IgD-negative memory B cell (primary cell): ENCODE measurements at regions not wholly inside any gene's neighbourhood (a gene's known extent, or its start where the extent isn't known, plus 50 kb on each side); places are given as distances from the start of the nearest gene placed in this dataset.

Source experiments
- H3K27ac Mint-ChIP-seq, 3 donors: one replicate each; pipeline ENCODE4 v1.8.0; 2020 to 2022; ENCODE audit warnings: mild to moderate bottlenecking in 3 of 3, mixed read lengths in 3 of 3, moderate library complexity in 1 of 3
- H3K27me3 Mint-ChIP-seq: one replicate; pipeline ENCODE4 v1.8.0; 2021; ENCODE audit warnings: mixed read lengths
- H3K36me3 Mint-ChIP-seq: one replicate; pipeline ENCODE4 v1.8.0; 2020; ENCODE audit warnings: mild to moderate bottlenecking, mixed read lengths
- H3K4me1 Mint-ChIP-seq, 3 donors: one replicate each; pipeline ENCODE4 v1.8.0; 2020 to 2022; ENCODE audit warnings: mixed read lengths in 3 of 3, mild to moderate bottlenecking in 1 of 3
- H3K4me3 Mint-ChIP-seq, 4 donors: one replicate each; pipeline ENCODE4 v1.8.0; 2020 to 2022; ENCODE audit warnings: mild to moderate bottlenecking in 4 of 4, mixed read lengths in 4 of 4, moderate library complexity in 3 of 4
- H3K9me3 Mint-ChIP-seq, 3 donors: one replicate each; pipeline ENCODE4 v1.8.0; 2020 to 2021; ENCODE audit warnings: mixed read lengths in 3 of 3, mild to moderate bottlenecking in 1 of 3

DNA sequence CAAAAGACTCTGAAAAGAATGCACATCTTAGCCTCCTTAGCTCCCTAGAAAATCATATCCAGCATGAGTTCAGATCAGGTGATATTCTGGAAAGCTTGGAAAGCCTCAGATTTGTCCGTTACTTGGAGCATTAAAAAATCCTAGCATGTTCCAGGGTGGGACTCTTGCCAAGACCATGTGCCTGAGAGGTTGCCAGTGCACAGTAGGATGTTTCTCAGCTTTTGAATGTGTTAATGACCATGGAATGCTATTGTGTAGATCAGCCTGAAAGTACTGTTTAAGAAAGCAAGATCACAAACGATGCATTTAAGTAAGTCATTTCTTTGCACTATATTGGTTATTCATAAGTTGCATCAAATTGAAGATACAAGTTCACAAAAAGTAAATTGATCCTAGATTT lies 230.5 kb downstream of the ETNK1 start:
- H3K27ac Mint-ChIP-seq, result no peak overlapping the region
- H3K4me3 Mint-ChIP-seq, result no peak overlapping the region
- no peaks in the 10 kb centered on the region for H3K9me3 Mint-ChIP-seq
- H3K36me3 Mint-ChIP-seq, result no peaks in the 10 kb centered on the region
- no peaks in the 10 kb centered on the region for H3K4me1 Mint-ChIP-seq
- peaks cover 2% of the 10 kb centered on the region for H3K27me3 Mint-ChIP-seq

- no peak overlapping the region for H3K27ac Mint-ChIP-seq
- peaks cover 2% of the 10 kb centered on the region for H3K27me3 Mint-ChIP-seq
- H3K36me3 Mint-ChIP-seq, result no peaks in the 10 kb centered on the region
- H3K9me3 Mint-ChIP-seq, result no peaks in the 10 kb centered on the region
- H3K4me3 Mint-ChIP-seq, result no peak overlapping the region
- no peaks in the 10 kb centered on the region for H3K4me1 Mint-ChIP-seq
Measured at GRCh38 chr12:22856178-22856577, 231.2 kb downstream of the ETNK1 start.

DNA sequence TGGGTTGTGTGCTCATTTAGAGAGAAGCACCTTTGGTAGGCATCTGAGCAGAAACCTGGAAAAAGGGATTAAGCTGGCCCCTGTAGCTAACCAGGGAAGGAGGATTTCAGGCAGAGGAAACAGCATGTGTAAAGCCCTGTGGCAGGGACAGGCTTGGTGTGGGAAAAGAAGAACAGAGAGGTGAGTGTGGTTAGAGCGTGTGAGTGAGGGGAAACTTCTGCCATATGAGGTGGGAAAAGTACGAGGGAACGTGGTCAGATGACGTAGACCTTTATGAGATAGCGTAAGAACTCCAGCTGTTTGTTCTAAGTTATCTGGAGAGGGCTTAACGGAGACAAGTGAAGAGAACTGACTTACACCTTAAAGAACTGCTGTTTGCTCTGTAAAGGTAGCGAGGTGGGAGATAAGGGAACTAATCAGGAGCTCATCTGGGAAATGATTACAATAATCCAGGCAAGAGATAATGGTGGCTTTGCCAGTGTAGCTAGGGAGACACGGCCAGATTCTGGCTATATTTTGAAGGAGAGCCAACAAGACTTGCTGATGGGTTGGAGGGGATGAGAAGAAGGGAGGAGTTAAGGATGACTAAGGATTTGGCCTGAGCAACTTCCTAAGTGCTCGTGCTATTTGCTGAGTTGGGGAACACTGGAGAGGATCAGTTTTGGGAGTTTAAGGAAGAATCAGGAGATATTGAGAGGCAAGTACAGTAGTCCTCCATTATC lies 234.0 kb downstream of the ETNK1 start:
- peak overlapping the region in 1 of 3 donors; percentile 6 for H3K27ac Mint-ChIP-seq
- no peaks in the 10 kb centered on the region for H3K4me1 Mint-ChIP-seq
- peaks cover 4% of the 10 kb centered on the region for H3K27me3 Mint-ChIP-seq
- H3K36me3 Mint-ChIP-seq, result no peaks in the 10 kb centered on the region
- H3K4me3 Mint-ChIP-seq, result no peak overlapping the region
- H3K9me3 Mint-ChIP-seq, result no peaks in the 10 kb centered on the region

GRCh38 chr12:22860926-22861325 lies 236.0 kb downstream of the ETNK1 start:
- peaks cover 4% of the 10 kb centered on the region for H3K27me3 Mint-ChIP-seq
- no peaks in the 10 kb centered on the region for H3K4me1 Mint-ChIP-seq
- no peaks in the 10 kb centered on the region for H3K9me3 Mint-ChIP-seq
- H3K36me3 Mint-ChIP-seq, result no peaks in the 10 kb centered on the region
- H3K27ac Mint-ChIP-seq, result no peak overlapping the region
- H3K4me3 Mint-ChIP-seq, result no peak overlapping the region

- peaks cover 4% of the 10 kb centered on the region for H3K27me3 Mint-ChIP-seq
- H3K9me3 Mint-ChIP-seq, result no peaks in the 10 kb centered on the region
- no peak overlapping the region for H3K27ac Mint-ChIP-seq
- no peaks in the 10 kb centered on the region for H3K36me3 Mint-ChIP-seq
- H3K4me3 Mint-ChIP-seq, result no peak overlapping the region
- H3K4me1 Mint-ChIP-seq, result no peaks in the 10 kb centered on the region
Measured at GRCh38 chr12:22865822-22866221, 240.9 kb downstream of the ETNK1 start.

DNA sequence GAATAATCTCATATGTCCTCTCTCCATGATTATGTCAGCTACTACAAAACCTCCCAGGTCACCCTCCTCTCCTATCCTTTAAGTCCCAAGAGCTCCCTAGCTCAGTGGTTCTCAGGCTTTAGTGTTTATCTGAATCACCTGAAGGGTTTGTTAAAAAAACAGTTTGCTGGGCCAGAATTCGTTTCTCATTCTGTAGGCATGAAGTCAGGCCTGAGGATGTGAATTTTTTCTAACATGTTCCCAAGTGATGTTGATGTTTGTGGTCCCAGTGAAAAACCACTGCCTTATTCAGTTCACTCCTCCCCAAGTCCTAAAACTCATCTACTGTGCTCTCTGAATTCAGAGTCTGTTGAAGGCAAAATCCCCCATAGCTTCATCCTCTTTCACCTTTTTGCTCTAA lies 241.4 kb downstream of the ETNK1 start:
- peaks cover 4% of the 10 kb centered on the region for H3K27me3 Mint-ChIP-seq
- H3K27ac Mint-ChIP-seq, result no peak overlapping the region
- no peaks in the 10 kb centered on the region for H3K4me1 Mint-ChIP-seq
- no peaks in the 10 kb centered on the region for H3K36me3 Mint-ChIP-seq
- no peaks in the 10 kb centered on the region for H3K9me3 Mint-ChIP-seq
- no peak overlapping the region for H3K4me3 Mint-ChIP-seq

- Mint-ChIP-seq H3K27ac (no peak overlapping the region), H3K27me3 (no peaks in the 10 kb centered on the region), H3K36me3 (no peaks in the 10 kb centered on the region), H3K4me3 (no peak overlapping the region), H3K4me1 (no peaks in the 10 kb centered on the region), H3K9me3 (peaks cover 0 to 2% (median 0%) of the 10 kb centered on the region in 3 donors)
Measured at GRCh38 chr12:22874151-22874550, 249.2 kb downstream of the ETNK1 start.

GRCh38 chr12:22876262-22876661 lies 251.3 kb downstream of the ETNK1 start:
- no peaks in the 10 kb centered on the region for H3K27me3 Mint-ChIP-seq
- H3K4me3 Mint-ChIP-seq, result no peak overlapping the region
- no peak overlapping the region for H3K27ac Mint-ChIP-seq
- no peaks in the 10 kb centered on the region for H3K36me3 Mint-ChIP-seq
- H3K4me1 Mint-ChIP-seq, result no peaks in the 10 kb centered on the region
- H3K9me3 Mint-ChIP-seq, result peaks cover 0 to 2% (median 0%) of the 10 kb centered on the region in 3 donors

GRCh38 chr12:22879203-22879602 lies 254.2 kb downstream of the ETNK1 start:
- Mint-ChIP-seq H3K36me3 (no peaks in the 10 kb centered on the region), H3K4me3 (no peak overlapping the region), H3K27ac (no peak overlapping the region), H3K9me3 (peaks cover 0 to 2% (median 0%) of the 10 kb centered on the region in 3 donors), H3K4me1 (no peaks in the 10 kb centered on the region), H3K27me3 (no peaks in the 10 kb centered on the region)

DNA sequence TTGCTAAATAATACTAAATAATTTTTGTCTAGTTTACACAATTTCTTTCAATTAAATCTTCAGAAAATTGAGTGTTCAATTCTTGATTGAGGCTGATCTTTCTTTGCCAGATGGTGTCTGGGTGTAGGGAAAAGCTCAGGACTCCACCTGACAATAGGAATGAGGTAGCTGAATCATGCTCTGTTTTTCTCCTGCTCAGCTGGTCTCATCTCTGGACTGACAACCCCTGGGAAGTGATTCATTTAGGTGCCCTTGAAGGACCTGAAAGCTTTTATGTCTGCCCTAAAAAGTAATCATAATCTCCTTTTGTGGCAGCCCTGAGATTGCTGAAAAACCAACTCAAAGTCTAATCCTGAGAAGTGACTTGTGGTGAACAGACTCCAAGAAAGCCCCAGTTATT lies 255.4 kb downstream of the ETNK1 start:
- no peak overlapping the region for H3K27ac Mint-ChIP-seq
- H3K27me3 Mint-ChIP-seq, result no peaks in the 10 kb centered on the region
- H3K36me3 Mint-ChIP-seq, result no peaks in the 10 kb centered on the region
- H3K9me3 Mint-ChIP-seq, result peaks cover 0 to 2% (median 0%) of the 10 kb centered on the region in 3 donors
- H3K4me1 Mint-ChIP-seq, result no peaks in the 10 kb centered on the region
- no peak overlapping the region for H3K4me3 Mint-ChIP-seq

DNA sequence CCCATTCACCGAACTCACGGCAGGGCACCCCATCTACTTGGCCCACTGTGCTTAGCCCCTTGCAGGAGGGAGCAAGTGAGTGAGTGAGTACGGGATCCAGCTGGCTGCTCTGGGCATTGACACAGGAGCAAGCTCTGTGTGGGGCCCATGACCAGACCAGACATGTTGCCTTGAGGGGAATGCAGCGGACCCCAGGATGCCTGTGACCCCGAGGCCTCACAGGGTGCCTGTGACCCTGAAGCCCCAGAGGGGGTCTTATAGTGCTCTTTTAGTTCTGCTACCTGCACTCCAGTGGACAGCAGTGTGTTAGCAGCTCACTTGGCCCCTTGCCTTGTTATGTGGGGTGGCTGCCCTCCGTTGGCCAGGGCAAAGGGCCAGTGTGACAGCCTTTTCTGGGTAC lies 255.8 kb downstream of the ETNK1 start:
- Mint-ChIP-seq H3K9me3 (no peaks in the 10 kb centered on the region), H3K4me1 (peaks cover 0 to under 1% (median 0%) of the 10 kb centered on the region in 3 donors), H3K27ac (peak overlapping the region in 1 of 3 donors; percentile 91), H3K36me3 (no peaks in the 10 kb centered on the region), H3K27me3 (no peaks in the 10 kb centered on the region), H3K4me3 (no peak overlapping the region)

DNA sequence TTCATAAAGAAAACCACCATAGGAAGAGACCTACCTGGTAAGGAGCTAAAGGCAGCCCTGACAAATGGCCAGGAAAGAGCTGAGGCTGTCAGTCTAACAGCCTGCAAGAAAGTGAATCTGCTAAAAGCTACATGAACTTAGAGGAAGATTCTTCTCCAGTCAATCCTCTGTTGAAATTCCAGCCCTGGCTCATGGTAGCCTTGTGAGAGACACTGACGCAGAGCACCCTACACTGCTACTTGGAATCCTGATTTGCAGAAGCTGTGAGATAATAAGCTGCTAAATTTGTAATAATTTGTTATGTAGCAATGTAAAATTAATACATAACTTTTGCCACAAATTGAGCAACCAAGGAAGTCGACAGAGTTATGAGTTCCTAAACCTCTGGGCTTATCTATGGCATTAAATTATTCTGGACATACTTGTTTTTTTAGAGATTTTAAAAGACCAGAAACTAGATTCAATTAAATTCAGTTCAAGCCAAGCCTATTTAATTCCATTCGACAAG lies 257.0 kb downstream of the ETNK1 start:
- H3K36me3 Mint-ChIP-seq, result no peaks in the 10 kb centered on the region
- no peaks in the 10 kb centered on the region for H3K9me3 Mint-ChIP-seq
- peaks cover 0 to 1% (median 0%) of the 10 kb centered on the region in 3 donors for H3K4me1 Mint-ChIP-seq
- no peaks in the 10 kb centered on the region for H3K27me3 Mint-ChIP-seq
- no peak overlapping the region for H3K27ac Mint-ChIP-seq
- no peak overlapping the region for H3K4me3 Mint-ChIP-seq

- Mint-ChIP-seq H3K36me3 (no peaks in the 10 kb centered on the region), H3K9me3 (no peaks in the 10 kb centered on the region), H3K27me3 (no peaks in the 10 kb centered on the region), H3K4me1 (peaks cover 0 to 1% (median 0%) of the 10 kb centered on the region in 3 donors), H3K27ac (no peak overlapping the region), H3K4me3 (no peak overlapping the region)
Measured at GRCh38 chr12:22882559-22882958, 257.6 kb downstream of the ETNK1 start.

DNA sequence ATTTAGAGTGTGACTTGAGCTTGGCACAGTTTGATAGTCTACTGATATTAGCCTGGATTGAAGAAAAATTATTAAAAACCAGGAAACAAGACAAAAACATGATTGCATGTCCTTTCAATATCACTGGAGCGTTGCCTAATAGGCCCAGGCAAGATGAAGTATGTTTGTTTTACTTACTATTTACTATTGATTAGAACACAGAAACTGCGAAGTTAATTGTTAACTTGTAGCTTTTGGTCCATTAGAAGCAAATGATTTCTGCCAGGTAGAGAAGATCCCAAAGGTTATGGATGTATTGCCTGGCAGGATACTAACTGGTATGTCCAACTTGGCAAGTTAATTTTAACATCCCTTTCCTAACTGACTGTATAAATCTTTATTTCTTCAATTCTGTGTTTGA lies 268.9 kb downstream of the ETNK1 start:
- H3K36me3 Mint-ChIP-seq, result no peaks in the 10 kb centered on the region
- no peaks in the 10 kb centered on the region for H3K4me1 Mint-ChIP-seq
- H3K9me3 Mint-ChIP-seq, result peaks cover 0 to 2% (median 0%) of the 10 kb centered on the region in 3 donors
- H3K27me3 Mint-ChIP-seq, result no peaks in the 10 kb centered on the region
- no peak overlapping the region for H3K4me3 Mint-ChIP-seq
- H3K27ac Mint-ChIP-seq, result no peak overlapping the region

DNA sequence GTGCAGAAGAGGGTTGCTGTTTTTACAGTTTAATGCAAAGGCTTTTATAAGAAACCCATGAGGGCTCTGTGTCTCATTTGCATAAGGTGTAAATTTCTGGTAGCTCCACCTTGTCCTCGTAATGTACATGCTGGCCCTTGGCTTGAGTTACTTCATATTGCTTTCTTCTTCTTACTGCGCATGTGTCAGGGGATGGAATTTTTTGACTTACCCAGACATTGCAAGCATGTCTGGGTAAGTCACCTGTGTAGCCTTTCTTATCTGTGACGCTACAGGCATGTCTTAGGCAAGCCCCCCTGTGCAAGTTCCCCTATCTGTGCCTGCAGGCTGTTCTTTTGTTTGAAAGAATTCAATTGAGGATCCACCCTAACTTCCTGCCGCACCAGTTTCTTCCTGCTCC lies 274.2 kb downstream of the ETNK1 start:
- no peaks in the 10 kb centered on the region for H3K36me3 Mint-ChIP-seq
- no peak overlapping the region for H3K27ac Mint-ChIP-seq
- no peaks in the 10 kb centered on the region for H3K27me3 Mint-ChIP-seq

GRCh38 chr12:22900401-22900800 lies 275.4 kb downstream of the ETNK1 start:
- no peaks in the 10 kb centered on the region for H3K27me3 Mint-ChIP-seq
- no peak overlapping the region for H3K27ac Mint-ChIP-seq
- H3K4me1 Mint-ChIP-seq, result peaks cover 0 to 1% (median 0%) of the 10 kb centered on the region in 3 donors
- H3K4me3 Mint-ChIP-seq, result no peak overlapping the region
- H3K9me3 Mint-ChIP-seq, result peaks cover 0 to 4% (median 3%) of the 10 kb centered on the region in 3 donors
- H3K36me3 Mint-ChIP-seq, result no peaks in the 10 kb centered on the region

More for the DNA sequence above, 274.2 kb downstream of the ETNK1 start:
- H3K9me3 Mint-ChIP-seq, result peaks cover 0 to 4% (median 3%) of the 10 kb centered on the region in 3 donors
- H3K4me3 Mint-ChIP-seq, result no peak overlapping the region
- peaks cover 0 to 1% (median 0%) of the 10 kb centered on the region in 3 donors for H3K4me1 Mint-ChIP-seq
